ENCODE measurements at regions not wholly inside any gene's neighbourhood (a gene's known extent, or its start where the extent isn't known, plus 50 kb on each side); places are given as distances from the start of the nearest gene placed in this dataset.

DNA sequence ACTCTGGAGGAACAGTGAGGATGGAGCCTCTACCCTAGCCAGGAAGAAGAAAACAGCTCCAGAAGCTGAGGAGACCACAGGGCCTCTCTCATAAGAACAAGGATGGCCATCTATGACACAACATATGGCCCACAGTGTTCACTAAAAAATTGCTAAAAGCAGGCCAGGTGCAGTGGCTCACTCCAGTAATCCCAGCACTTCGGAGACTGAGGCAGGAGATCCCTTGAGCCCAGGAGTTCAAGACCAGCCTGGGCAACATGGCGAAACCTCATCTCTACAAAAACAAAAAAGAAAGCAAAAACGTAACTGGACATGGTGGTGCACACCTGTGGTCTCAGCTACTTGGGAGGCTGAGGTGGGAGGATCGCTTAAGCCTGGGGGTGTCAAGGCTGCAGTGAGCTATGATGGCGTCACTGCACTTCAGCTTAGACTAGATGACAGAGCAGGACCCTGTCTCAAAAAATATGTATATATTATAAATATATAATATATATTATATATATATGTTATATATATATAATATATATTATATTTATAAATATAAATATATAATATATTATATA lies 103.1 kb downstream of the TOMM20 start:
- TF ChIP-seq POLR2A (IDR thresholded peaks at IDR 0.05) (no peak), POLR2AphosphoS5 (IDR thresholded peaks at IDR 0.05) (no peak)

All from breast epithelium (tissue), 3 donors.